ENCODE measurements at regions not wholly inside any gene's neighbourhood (a gene's known extent, or its start where the extent isn't known, plus 50 kb on each side); places are given as distances from the start of the nearest gene placed in this dataset.

GRCh38 chr19:32265995-32266394, 79.4 kb upstream of the ZNF507 start:
- DNase-seq = no peak

- DNase-seq = no peak
These were observed 79.0 kb upstream of the ZNF507 start for GRCh38 chr19:32266460-32266859.

- DNase-seq = no peak
These were observed 77.0 kb upstream of the ZNF507 start for GRCh38 chr19:32268381-32268780.

- no peak for DNase-seq
These were observed 75.6 kb upstream of the ZNF507 start for GRCh38 chr19:32269831-32270230.

GRCh38 chr19:32273483-32273882, 71.9 kb upstream of the ZNF507 start:
- DNase-seq = no peak

- no peak for DNase-seq
These were observed 58.3 kb upstream of the ZNF507 start for GRCh38 chr19:32287086-32287485.

- peak; percentile 65 for DNase-seq
These were observed 57.6 kb upstream of the ZNF507 start for GRCh38 chr19:32287811-32288227.

- DNase-seq = no peak
These were observed 55.7 kb upstream of the ZNF507 start for GRCh38 chr19:32289566-32290210.

- no peak for DNase-seq
These were observed 53.5 kb upstream of the ZNF507 start for GRCh38 chr19:32291876-32292275.

GRCh38 chr19:32294871-32295438, 50.5 kb upstream of the ZNF507 start:
- DNase-seq = no peak

Measured in fibroblast of upper back skin (primary cell).